GM12878 (cell line): ENCODE measurements at regions not wholly inside any gene's neighbourhood (a gene's known extent, or its start where the extent isn't known, plus 50 kb on each side); places are given as distances from the start of the nearest gene placed in this dataset.

Experiments used
- CBX3 ChIP-seq: fragments of 200-600 bp; sonication (generic); IDR thresholded peaks from 2 replicates; pipeline ENCODE4 v1.6.1; 2016; ENCODE audit warnings: low read depth, borderline replicate concordance
- CEBPZ ChIP-seq: fragments of 150-350 bp; IDR thresholded peaks from 2 replicates; pipeline ENCODE4 v1.6.1; 2016; ENCODE audit warnings: low read depth, low read length
- E4F1 ChIP-seq: fragments of 450-650 bp; IDR thresholded peaks from 2 replicates; pipeline ENCODE4 v1.6.1; 2018; ENCODE audit warnings: borderline replicate concordance, mild to moderate bottlenecking; ENCODE audit not compliant: partially characterized antibody
- EP300 ChIP-seq, 2 experiments: fragments of 150-350 bp in 1 of 2; IDR thresholded peaks; 2 replicates each; pipeline ENCODE4 v1.6.1; 2011 to 2012; ENCODE audit warnings: low read depth in 2 of 2, low read length in 2 of 2, borderline replicate concordance in 1 of 2, improper control_type of control experiment in 1 of 2, inconsistent platforms in 1 of 2; ENCODE audit not compliant: control insufficient read depth in 1 of 2
- HDAC6 ChIP-seq: fragments of 200-600 bp; sonication (generic); IDR thresholded peaks from one replicate; pipeline ENCODE4 v1.8.0; 2017; ENCODE audit warnings: antibody characterized with exemption; ENCODE audit not compliant: unreplicated experiment
- MYB ChIP-seq: fragments of 150-350 bp; IDR thresholded peaks from 2 replicates; pipeline ENCODE4 v1.6.1; 2014; ENCODE audit warnings: mild to moderate bottlenecking, low read depth, low read length, borderline replicate concordance
- POLR2AphosphoS5 ChIP-seq: IDR thresholded peaks from 2 replicates; pipeline ENCODE4 v1.6.1; 2011; ENCODE audit warnings: mild to moderate bottlenecking, low read length, inconsistent platforms
- SMC3 ChIP-seq: IDR thresholded peaks from 2 replicates; pipeline ENCODE4 v1.6.1; 2011; ENCODE audit warnings: low read length, improper control_type of control experiment, borderline replicate concordance
- TCF3 ChIP-seq: IDR thresholded peaks from 2 replicates; pipeline ENCODE4 v1.6.1; 2012; ENCODE audit warnings: low read depth, mild to moderate bottlenecking, low read length, borderline replicate concordance; ENCODE audit not compliant: insufficient read depth
- ZBTB11 ChIP-seq: fragments of 450-650 bp; formaldehyde crosslinking; IDR thresholded peaks from 2 replicates; pipeline ENCODE4 v1.5.0; 2022; ENCODE audit warnings: mild to moderate bottlenecking, missing genetic modification characterization
- ZNF274 ChIP-seq: IDR thresholded peaks from one replicate; pipeline ENCODE4 v1.8.0; 2011; ENCODE audit not compliant: insufficient read length, insufficient read depth
- TF ChIP-seq, protein P1 (sequence below): IDR thresholded peaks from 2 replicates; pipeline ENCODE4 v1.6.1; 2011; ENCODE audit warnings: low read depth, mild to moderate bottlenecking, low read length, moderate library complexity, borderline replicate concordance; ENCODE audit errors: extremely low read depth

GRCh38 chr16:85362443-85362842, 250.2 kb upstream of the CIBAR2 start (continued):
- no peak for TF ChIP-seq ZBTB11 (CRISPR knock-in tag)
- no peak for TF ChIP-seq HDAC6
- no peak for TF ChIP-seq ZNF274
- no peak for TF ChIP-seq E4F1
- TF ChIP-seq CEBPZ, result no peak
- TF ChIP-seq, protein P1, sequence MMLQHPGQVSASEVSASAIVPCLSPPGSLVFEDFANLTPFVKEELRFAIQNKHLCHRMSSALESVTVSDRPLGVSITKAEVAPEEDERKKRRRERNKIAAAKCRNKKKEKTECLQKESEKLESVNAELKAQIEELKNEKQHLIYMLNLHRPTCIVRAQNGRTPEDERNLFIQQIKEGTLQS, result no peak
- TF ChIP-seq POLR2AphosphoS5, result no peak
- TF ChIP-seq SMC3, result no peak
- no peak for TF ChIP-seq CBX3
- TF ChIP-seq EP300 (IDR thresholded peaks at IDR 0.05; ENCODE audit: borderline replicate concordance in 1 of 2, control insufficient read depth in 1 of 2, low read depth in 2 of 2, low read length in 2 of 2), result no peak
- no peak for TF ChIP-seq TCF3
- no peak for TF ChIP-seq MYB
